EL (cell line): ENCODE measurements at regions not wholly inside any gene's neighbourhood (a gene's known extent, or its start where the extent isn't known, plus 50 kb on each side); places are given as distances from the start of the nearest gene placed in this dataset.
A peak's percentile ranks its signal among the peaks of the same experiment; 100 is the strongest.
"Not testable (repeated sequence)": the region's sequence is repeated elsewhere in the genome, so short reads cannot be mapped to it uniquely, and the experiment has no call there.

ENCODE experiments used
- DNase-seq: peaks from one replicate; pipeline ENCODE4 v3.0.0-alpha.2; 2016

GRCh38 chr4:56575820-56576429, 70.3 kb downstream of the ARL9 start:
- peak; percentile 35 for DNase-seq

GRCh38 chr4:56592417-56592816, 86.8 kb downstream of the ARL9 start:
- DNase-seq, result not testable (repeated sequence)
